Ovary (tissue), 7 donors: ENCODE measurements at regions not wholly inside any gene's neighbourhood (a gene's known extent, or its start where the extent isn't known, plus 50 kb on each side); places are given as distances from the start of the nearest gene placed in this dataset.

Experiments used
- DNase-seq, 5 donors: peaks; one replicate each; pipeline ENCODE4 v3.0.0-alpha.2; 2019 to 2020
- H3K27ac ChIP-seq, 2 donors: fragments of 200-600 bp; one replicate each; pipeline versions ENCODE4 v1.5.1 to v1.8.0; 2019 to 2022
- H3K27me3 ChIP-seq: fragments of 200-600 bp; one replicate; pipeline ENCODE4 v1.8.0; 2022
- H3K36me3 ChIP-seq: fragments of 200-600 bp; sonication (generic); one replicate; pipeline ENCODE4 v1.5.1; 2019
- H3K4me1 ChIP-seq: one replicate; pipeline ENCODE4 v1.8.1; 2013; ENCODE audit warnings: mild to moderate bottlenecking, moderate library complexity; ENCODE audit not compliant: insufficient read depth
- H3K4me3 ChIP-seq: fragments of 200-600 bp; sonication (generic); one replicate; pipeline ENCODE4 v1.5.1; 2017
- H3K9me3 ChIP-seq, 2 donors: fragments of 200-600 bp in 1 of 2; sonication (generic) in 1 of 2; one replicate each; pipeline versions ENCODE4 v1.5.1 to v1.8.1; 2013 to 2019; ENCODE audit warnings: mild to moderate bottlenecking in 1 of 2, moderate library complexity in 1 of 2
- EP300 ChIP-seq: sonication (generic); formaldehyde crosslinking; IDR thresholded peaks from one replicate; pipeline ENCODE4 v1.6.1; 2017; ENCODE audit warnings: antibody characterized with exemption
- POLR2A ChIP-seq: fragments of 450-650 bp; IDR thresholded peaks from one replicate; pipeline ENCODE4 v1.6.1; 2017; ENCODE audit warnings: antibody characterized with exemption, mild to moderate bottlenecking, moderate library complexity
- WGBS, 3 donors: extraction: QIAGEN DNeasy Blood & Tissue Kit in 1 of 3; methylation state at CpG; one replicate each; pipeline versions ENCODE4 v1.1.5 to v1.1.7; 2013 to 2017; 5-methylcytosine and 5-hydroxymethylcytosine counted together
- intact Hi-C, 4 donors: fragments of 100-400 bp; cut with DNase I; formaldehyde crosslinking; loops; one replicate each; pipeline versions ENCODE4 v1.11.0 to v1.15.1; 2022 to 2023
- TF ChIP-seq, protein P1 (sequence below), 3 donors: fragments of 450-650 bp in 2 of 3; fragments of 200-600 bp in 1 of 3; IDR thresholded peaks; one replicate each; pipeline versions ENCODE4 v1.5.1 to v1.8.0; 2016 to 2022; ENCODE audit warnings: antibody characterized with exemption in 3 of 3, mild to moderate bottlenecking in 1 of 3
- donor health status: DM: no; HTN: no; CAD: no; lungs with moderate emphysema.
- donor health status: DM: no; HTN: no; CAD: no.
- donor health status: Bipolar disorder and iron deficiency.
- donor health status: DM: no; HTN: no; CAD: no.
- donor health status: DM: yes; HTN: yes; CAD: no.

- intact Hi-C loops: no loop called here
- Histone ChIP-seq H3K9me3 (no peaks in the 10 kb centered on the region), H3K27me3 (no peaks in the 10 kb centered on the region), H3K4me3 (no peak overlapping the region), H3K27ac (no peak overlapping the region), H3K4me1 (no peaks in the 10 kb centered on the region), H3K36me3 (no peaks in the 10 kb centered on the region)
- TF ChIP-seq POLR2A: no peak
- TF ChIP-seq, protein P1, sequence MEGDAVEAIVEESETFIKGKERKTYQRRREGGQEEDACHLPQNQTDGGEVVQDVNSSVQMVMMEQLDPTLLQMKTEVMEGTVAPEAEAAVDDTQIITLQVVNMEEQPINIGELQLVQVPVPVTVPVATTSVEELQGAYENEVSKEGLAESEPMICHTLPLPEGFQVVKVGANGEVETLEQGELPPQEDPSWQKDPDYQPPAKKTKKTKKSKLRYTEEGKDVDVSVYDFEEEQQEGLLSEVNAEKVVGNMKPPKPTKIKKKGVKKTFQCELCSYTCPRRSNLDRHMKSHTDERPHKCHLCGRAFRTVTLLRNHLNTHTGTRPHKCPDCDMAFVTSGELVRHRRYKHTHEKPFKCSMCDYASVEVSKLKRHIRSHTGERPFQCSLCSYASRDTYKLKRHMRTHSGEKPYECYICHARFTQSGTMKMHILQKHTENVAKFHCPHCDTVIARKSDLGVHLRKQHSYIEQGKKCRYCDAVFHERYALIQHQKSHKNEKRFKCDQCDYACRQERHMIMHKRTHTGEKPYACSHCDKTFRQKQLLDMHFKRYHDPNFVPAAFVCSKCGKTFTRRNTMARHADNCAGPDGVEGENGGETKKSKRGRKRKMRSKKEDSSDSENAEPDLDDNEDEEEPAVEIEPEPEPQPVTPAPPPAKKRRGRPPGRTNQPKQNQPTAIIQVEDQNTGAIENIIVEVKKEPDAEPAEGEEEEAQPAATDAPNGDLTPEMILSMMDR (IDR thresholded peaks at IDR 0.05): no peak
- no peak for TF ChIP-seq EP300
- no peak for DNase-seq
Observed at GRCh38 chr3:117266806-117267205, 557.2 kb downstream of the TUSC7 start.

DNA sequence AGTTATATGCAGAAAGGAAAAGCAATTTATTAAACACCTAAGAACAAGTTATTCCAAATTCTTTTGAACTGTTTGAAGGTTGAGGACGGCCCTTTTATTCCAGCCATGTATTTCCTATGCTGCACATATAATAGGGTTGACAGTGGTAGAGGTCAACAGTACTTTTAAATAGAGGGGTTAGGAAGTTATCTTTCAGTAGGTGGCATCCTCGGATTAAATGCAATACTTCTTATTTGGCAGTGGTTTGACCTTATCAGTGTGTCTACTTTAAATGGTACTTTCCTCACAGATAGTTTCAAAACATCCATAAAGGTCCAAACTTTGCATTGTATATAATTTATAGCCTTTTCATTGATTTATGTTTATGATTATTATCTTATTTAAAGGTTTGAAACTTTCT, 558.7 kb downstream of the TUSC7 start:
- TF ChIP-seq EP300: no peak
- TF ChIP-seq POLR2A: no peak
- DNase-seq: no peak
- Histone ChIP-seq H3K27me3 (no peaks in the 10 kb centered on the region), H3K4me1 (no peaks in the 10 kb centered on the region), H3K4me3 (no peak overlapping the region), H3K27ac (no peak overlapping the region), H3K9me3 (no peaks in the 10 kb centered on the region), H3K36me3 (no peaks in the 10 kb centered on the region)
- 59 to 73% (median 64%) methylated on average over 2 of the region's 2 CpGs for WGBS, 3 donors
- intact Hi-C loops: no loop called here

- H3K36me3 ChIP-seq: no peaks in the 10 kb centered on the region
- no peak overlapping the region for H3K4me3 ChIP-seq
- 65 to 69% (median 67%) methylated on average over 2 of the region's 2 CpGs for WGBS, 3 donors
- intact Hi-C loops: no loop called here
- no peaks in the 10 kb centered on the region for H3K4me1 ChIP-seq
- no peak for DNase-seq
- TF ChIP-seq, protein P1 (IDR thresholded peaks at IDR 0.05): no peak
- TF ChIP-seq POLR2A (no peak), EP300 (no peak)
- H3K27ac ChIP-seq: no peak overlapping the region
- no peaks in the 10 kb centered on the region for H3K9me3 ChIP-seq
- H3K27me3 ChIP-seq: no peaks in the 10 kb centered on the region
Observed at GRCh38 chr3:117272274-117272673, 562.7 kb downstream of the TUSC7 start.

DNA sequence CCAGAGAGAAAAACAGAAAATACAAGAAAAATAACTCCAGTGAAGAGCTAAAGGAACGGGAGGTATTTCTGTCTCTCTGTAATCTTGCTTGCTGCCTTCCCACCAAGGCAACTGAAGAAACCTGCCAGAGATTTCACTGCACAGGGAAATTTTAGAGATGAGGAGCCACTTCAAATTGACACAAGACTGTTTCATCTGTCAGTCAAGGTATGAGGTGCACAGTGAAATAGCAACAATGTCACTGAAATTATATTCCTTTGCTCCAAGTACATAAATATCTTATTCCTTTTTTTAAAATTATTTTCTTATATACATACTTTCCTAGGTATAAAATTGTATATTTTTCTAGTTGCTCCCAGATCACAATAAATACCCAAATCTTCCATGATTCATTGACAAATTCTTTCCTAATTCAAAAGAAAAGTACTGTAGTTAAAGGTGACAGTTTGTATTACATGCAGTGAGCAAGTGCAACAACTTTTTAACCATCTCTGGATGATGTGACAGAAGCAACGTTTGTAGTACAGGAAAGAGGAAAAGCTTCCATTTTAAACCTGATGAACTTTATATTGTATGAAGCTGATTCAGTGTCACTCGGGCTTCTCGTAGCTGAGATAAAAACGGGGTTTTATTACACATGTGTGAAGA, 563.4 kb downstream of the TUSC7 start:
- Histone ChIP-seq H3K36me3 (no peaks in the 10 kb centered on the region), H3K27ac (no peak overlapping the region), H3K27me3 (no peaks in the 10 kb centered on the region), H3K4me3 (no peak overlapping the region), H3K9me3 (no peaks in the 10 kb centered on the region), H3K4me1 (no peaks in the 10 kb centered on the region)
- intact Hi-C loops: no loop called here
- 52 to 62% (median 62%) methylated on average over 5 of the region's 5 CpGs for WGBS, 3 donors
- DNase-seq: no peak
- TF ChIP-seq EP300: no peak
- TF ChIP-seq, protein P1 (IDR thresholded peaks at IDR 0.05): no peak
- no peak for TF ChIP-seq POLR2A

- Histone ChIP-seq H3K27me3 (no peaks in the 10 kb centered on the region), H3K36me3 (no peaks in the 10 kb centered on the region), H3K27ac (no peak overlapping the region), H3K4me3 (no peak overlapping the region), H3K4me1 (peaks cover 2% of the 10 kb centered on the region), H3K9me3 (no peaks in the 10 kb centered on the region)
- DNase-seq: no peak
- intact Hi-C loops: no loop called here
- 45 to 63% (median 45%) methylated on average over 2 of the region's 2 CpGs for WGBS, 3 donors
- TF ChIP-seq, protein P1 (IDR thresholded peaks at IDR 0.05): no peak
- TF ChIP-seq POLR2A: no peak
- TF ChIP-seq EP300: no peak
Observed at GRCh38 chr3:117277816-117278215, 568.2 kb downstream of the TUSC7 start.
